Thyroid gland (tissue), 4 donors: ENCODE measurements at regions not wholly inside any gene's neighbourhood (a gene's known extent, or its start where the extent isn't known, plus 50 kb on each side); places are given as distances from the start of the nearest gene placed in this dataset.

Experiments
- DNase-seq, 2 donors: peaks; one replicate each; pipeline ENCODE4 v3.0.0-alpha.2; 2019
- H3K27ac ChIP-seq, 3 donors: fragments of 200-600 bp; sonication (generic); 1 replicate in 2 of 3; 2 replicates in 1 of 3; pipeline ENCODE4 v1.5.1; 2016 to 2019; ENCODE audit warnings: mild to moderate bottlenecking in 1 of 3, moderate library complexity in 1 of 3
- H3K27me3 ChIP-seq: fragments of 200-600 bp; sonication (generic); one replicate; pipeline ENCODE4 v1.5.1; 2019
- H3K36me3 ChIP-seq, 2 donors: fragments of 200-600 bp; sonication (generic); one replicate each; pipeline ENCODE4 v1.5.1; 2016 to 2019
- H3K4me1 ChIP-seq, 2 donors: fragments of 200-600 bp; sonication (generic); one replicate each; pipeline ENCODE4 v1.5.1; 2017 to 2019
- H3K4me3 ChIP-seq, 3 donors: fragments of 200-600 bp; sonication (generic); replicated peaks in 1 of 3; 1 replicate in 2 of 3; 2 replicates in 1 of 3; pipeline ENCODE4 v1.5.1; 2016; ENCODE audit warnings: mild to moderate bottlenecking in 1 of 3
- H3K9me3 ChIP-seq: fragments of 200-600 bp; sonication (generic); one replicate; pipeline ENCODE4 v1.5.1; 2017
- POLR2A ChIP-seq, 2 donors: fragments of 450-650 bp; IDR thresholded peaks; one replicate each; pipeline ENCODE4 v1.6.1; 2017; ENCODE audit warnings: antibody characterized with exemption in 2 of 2, mild to moderate bottlenecking in 2 of 2, moderate library complexity in 1 of 2
- WGBS, 2 donors: methylation state at CpG; one replicate each; pipeline ENCODE4 v1.1.5; 2017; 5-methylcytosine and 5-hydroxymethylcytosine counted together
- intact Hi-C: fragments of 100-400 bp; cut with DNase I; formaldehyde crosslinking; loops from one replicate; pipeline ENCODE4 v1.15.1; 2023
- TF ChIP-seq, protein P1 (sequence below), 6 experiments: fragments of 200-600 bp in 3 of 6; fragments of 450-650 bp in 3 of 6; sonication (generic) in 3 of 6; IDR thresholded peaks; one replicate each; pipeline ENCODE4 v1.5.1; 2016 to 2019; ENCODE audit warnings: antibody characterized with exemption in 6 of 6, mild to moderate bottlenecking in 2 of 6, inconsistent platforms in 1 of 6, moderate library complexity in 1 of 6

DNA sequence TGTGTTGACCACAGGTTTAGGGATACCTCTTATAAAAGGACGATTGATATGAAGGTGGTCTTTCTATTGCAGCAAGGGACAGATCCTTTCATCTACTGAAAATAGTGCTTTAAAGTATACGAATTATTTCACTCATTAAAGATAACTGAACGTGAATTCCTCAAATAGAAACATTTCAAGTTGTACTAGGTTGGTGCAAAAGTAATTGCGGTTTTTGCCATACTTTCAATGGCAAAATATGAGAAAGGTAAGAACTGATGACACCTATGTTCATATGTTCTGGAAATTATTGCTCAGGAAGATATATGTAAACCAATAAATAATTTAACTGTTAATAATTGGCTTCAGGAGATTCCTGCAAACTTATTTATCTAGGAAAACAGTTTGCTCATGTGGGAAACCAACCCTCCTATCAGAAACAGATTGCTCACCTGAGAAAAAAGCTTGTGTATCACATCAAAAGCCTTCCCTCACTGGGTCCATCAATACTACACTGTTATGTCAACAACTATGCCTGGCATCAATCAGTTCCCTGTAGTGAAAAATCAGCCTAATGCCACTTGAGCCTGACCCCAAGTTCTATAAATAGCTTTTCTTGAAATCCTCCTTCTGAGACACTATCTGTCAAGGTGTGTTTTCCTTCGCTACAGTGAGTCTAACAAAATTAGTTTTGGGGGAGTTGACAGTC lies 81.5 kb upstream of the ACSL3 start:
- Histone ChIP-seq H3K36me3 (no peaks in the 10 kb centered on the region), H3K27ac (no peak overlapping the region), H3K4me1 (peaks cover 0 to 11% of the 10 kb centered on the region in 2 donors), H3K27me3 (no peaks in the 10 kb centered on the region), H3K9me3 (no peaks in the 10 kb centered on the region), H3K4me3 (no peak overlapping the region)
- no peak for DNase-seq
- no peak for TF ChIP-seq POLR2A (IDR thresholded peaks at IDR 0.05)
- 80 to 83% methylated on average over 5 of the region's 5 CpGs for WGBS, 2 donors
- intact Hi-C loops: no loop called here

DNA sequence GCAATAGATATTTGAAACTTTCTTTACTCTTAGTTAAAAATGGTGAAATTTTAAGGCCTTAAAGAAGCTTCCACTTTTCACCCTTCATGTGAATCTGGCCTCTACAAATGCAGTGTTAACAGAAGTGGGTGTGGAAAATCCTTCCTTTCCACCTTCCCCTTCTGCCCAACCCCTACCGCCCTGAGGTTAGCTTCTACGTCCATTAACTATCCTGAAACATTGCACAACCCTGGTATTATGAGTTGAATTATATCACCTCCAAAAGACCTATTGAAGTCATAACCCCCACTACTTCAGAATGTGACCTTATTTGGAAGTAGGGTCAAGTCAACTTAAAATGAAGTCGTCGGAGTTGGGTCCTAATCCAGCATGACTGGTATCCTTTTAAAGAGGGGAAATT lies 80.8 kb upstream of the ACSL3 start:
- no peak for DNase-seq
- no peaks in the 10 kb centered on the region for H3K9me3 ChIP-seq
- 79 to 88% methylated on average over 4 of the region's 4 CpGs for WGBS, 2 donors
- no peaks in the 10 kb centered on the region for H3K36me3 ChIP-seq
- no peak overlapping the region for H3K4me3 ChIP-seq
- H3K4me1 ChIP-seq: peaks cover 0 to 11% of the 10 kb centered on the region in 2 donors
- no peak overlapping the region for H3K27ac ChIP-seq
- TF ChIP-seq POLR2A (IDR thresholded peaks at IDR 0.05): no peak
- TF ChIP-seq, protein P1, sequence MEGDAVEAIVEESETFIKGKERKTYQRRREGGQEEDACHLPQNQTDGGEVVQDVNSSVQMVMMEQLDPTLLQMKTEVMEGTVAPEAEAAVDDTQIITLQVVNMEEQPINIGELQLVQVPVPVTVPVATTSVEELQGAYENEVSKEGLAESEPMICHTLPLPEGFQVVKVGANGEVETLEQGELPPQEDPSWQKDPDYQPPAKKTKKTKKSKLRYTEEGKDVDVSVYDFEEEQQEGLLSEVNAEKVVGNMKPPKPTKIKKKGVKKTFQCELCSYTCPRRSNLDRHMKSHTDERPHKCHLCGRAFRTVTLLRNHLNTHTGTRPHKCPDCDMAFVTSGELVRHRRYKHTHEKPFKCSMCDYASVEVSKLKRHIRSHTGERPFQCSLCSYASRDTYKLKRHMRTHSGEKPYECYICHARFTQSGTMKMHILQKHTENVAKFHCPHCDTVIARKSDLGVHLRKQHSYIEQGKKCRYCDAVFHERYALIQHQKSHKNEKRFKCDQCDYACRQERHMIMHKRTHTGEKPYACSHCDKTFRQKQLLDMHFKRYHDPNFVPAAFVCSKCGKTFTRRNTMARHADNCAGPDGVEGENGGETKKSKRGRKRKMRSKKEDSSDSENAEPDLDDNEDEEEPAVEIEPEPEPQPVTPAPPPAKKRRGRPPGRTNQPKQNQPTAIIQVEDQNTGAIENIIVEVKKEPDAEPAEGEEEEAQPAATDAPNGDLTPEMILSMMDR (IDR thresholded peaks at IDR 0.05): no peak
- intact Hi-C loops: no loop called here
- H3K27me3 ChIP-seq: no peaks in the 10 kb centered on the region

DNA sequence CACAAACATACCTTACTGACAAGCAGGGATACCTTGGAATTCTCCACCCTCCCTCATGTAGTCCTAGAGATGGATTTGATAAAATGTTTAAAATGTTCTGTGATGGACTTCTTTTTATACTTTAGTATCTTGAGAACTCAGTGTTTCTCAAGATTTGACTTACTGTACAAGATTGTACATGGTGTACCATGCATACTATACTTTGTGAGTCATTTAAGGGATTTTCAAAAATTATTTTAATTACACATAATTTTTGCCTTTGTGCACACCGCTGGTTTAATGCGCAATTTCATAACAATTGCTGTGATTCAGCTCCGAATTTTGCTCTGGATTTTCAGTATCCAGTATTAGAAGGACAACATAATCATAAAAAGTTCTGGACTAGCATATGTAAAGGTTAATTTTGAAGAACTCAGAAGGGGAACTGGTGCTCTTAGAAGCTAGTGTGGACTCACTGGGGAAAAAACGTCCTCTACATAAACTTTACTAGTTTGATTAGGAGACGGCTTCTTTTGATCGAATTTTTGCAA lies 78.6 kb upstream of the ACSL3 start:
- Histone ChIP-seq H3K27me3 (no peaks in the 10 kb centered on the region), H3K4me3 (no peak overlapping the region), H3K9me3 (no peaks in the 10 kb centered on the region), H3K36me3 (no peaks in the 10 kb centered on the region), H3K27ac (no peak overlapping the region), H3K4me1 (peaks cover 0 to 8% of the 10 kb centered on the region in 2 donors)
- TF ChIP-seq POLR2A (IDR thresholded peaks at IDR 0.05): no peak
- TF ChIP-seq, protein P1 (IDR thresholded peaks at IDR 0.05): no peak
- intact Hi-C loops: no loop called here
- WGBS, 2 donors: 83 to 84% methylated on average over 6 of the region's 6 CpGs
- DNase-seq: no peak

DNA sequence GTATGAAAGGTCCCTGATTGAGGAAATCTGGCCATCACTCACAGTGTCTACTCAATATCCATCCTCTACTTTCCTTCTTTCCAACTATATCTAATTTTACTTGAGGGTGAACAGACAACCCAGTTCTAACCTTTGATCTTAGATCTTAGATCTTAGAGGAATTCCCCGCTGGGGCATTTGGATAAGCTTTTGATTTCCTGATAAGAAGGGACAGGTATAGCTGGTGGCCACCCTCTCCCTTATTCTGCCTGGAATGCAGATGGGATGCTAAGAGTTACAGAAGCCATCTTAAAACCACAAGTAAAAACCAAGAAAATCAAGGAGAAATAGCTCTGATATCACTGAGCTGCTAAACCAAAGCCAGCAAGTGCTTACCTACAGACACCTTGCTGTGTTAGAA lies 77.2 kb upstream of the ACSL3 start:
- Histone ChIP-seq H3K4me1 (no peaks in the 10 kb centered on the region), H3K36me3 (no peaks in the 10 kb centered on the region), H3K27ac (no peak overlapping the region), H3K4me3 (no peak overlapping the region), H3K9me3 (no peaks in the 10 kb centered on the region), H3K27me3 (no peaks in the 10 kb centered on the region)
- TF ChIP-seq, protein P1 (IDR thresholded peaks at IDR 0.05): no peak
- TF ChIP-seq POLR2A (IDR thresholded peaks at IDR 0.05): no peak
- 94 to 97% methylated on average over 1 of the region's 1 CpG for WGBS, 2 donors
- intact Hi-C loops: no loop called here
- no peak for DNase-seq

DNA sequence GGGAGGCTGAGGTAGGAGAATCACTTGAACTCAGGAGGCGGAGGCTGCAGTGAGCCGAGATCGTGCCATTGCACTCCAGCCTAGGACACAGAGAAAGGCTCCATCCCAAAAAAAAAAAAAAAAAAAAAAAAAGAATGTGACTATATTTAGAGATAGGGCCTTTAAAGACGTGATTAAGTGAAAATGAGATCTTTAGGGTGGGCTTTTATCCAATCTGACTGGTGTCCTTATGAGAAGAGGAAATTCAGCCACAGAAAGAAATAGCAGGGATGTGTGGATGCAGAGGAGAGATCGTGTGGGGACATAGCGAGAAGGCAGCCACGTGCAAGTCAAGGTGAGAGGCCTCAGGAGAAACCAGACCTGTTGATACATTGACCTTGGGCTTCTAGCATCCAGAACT lies 69.9 kb upstream of the ACSL3 start:
- H3K4me3 ChIP-seq: no peak overlapping the region
- intact Hi-C loops: loop anchor here (10.0 kb wide), 1 partner anchor 86 kb away; no protein-coding TSS in a partner anchor
- no peaks in the 10 kb centered on the region for H3K27me3 ChIP-seq
- no peaks in the 10 kb centered on the region for H3K36me3 ChIP-seq
- 94 to 95% methylated on average over 7 of the region's 7 CpGs for WGBS, 2 donors
- peaks cover 0 to 4% of the 10 kb centered on the region in 2 donors for H3K4me1 ChIP-seq
- no peak for DNase-seq
- H3K9me3 ChIP-seq: no peaks in the 10 kb centered on the region
- TF ChIP-seq POLR2A (IDR thresholded peaks at IDR 0.05): no peak
- TF ChIP-seq, protein P1 (IDR thresholded peaks at IDR 0.05): no peak
- H3K27ac ChIP-seq: no peak overlapping the region
